HepG2 (cell line): ENCODE measurements at regions not wholly inside any gene's neighbourhood (a gene's known extent, or its start where the extent isn't known, plus 50 kb on each side); places are given as distances from the start of the nearest gene placed in this dataset.

Experiments
- ATAC-seq: fragments of 200-7000 bp; cut with Tn5 transposase; 3 replicates; pipeline ENCODE4 v1.9.1; 2020; ENCODE audit warnings: mild to moderate bottlenecking, moderate library complexity
- BruUV-seq: library from RNA; stranded (reverse); fragments of 400-500 nt; replicated peaks from 2 replicates; lab custom pipeline; 2021; lab: Mats Ljungman, UMichigan
- CTCF ChIA-PET: fragments of 300-600 bp; formaldehyde crosslinking; extraction: SDS; loops from one replicate; lab custom pipeline; 2021; ENCODE audit warnings: low total read pairs, inconsistent platforms, low intra/inter-chr PET ratio; lab: Yijun Ruan, JAX
- POLR2A ChIA-PET: fragments of 350-600 bp; sonication (Branson Sonifier 250); formaldehyde crosslinking; loops from one replicate; lab custom pipeline; 2020; ENCODE audit warnings: antibody characterized with exemption, inconsistent platforms; lab: Yijun Ruan, JAX
- DNase-seq: peaks from one replicate; pipeline ENCODE4 v3.0.0-alpha.2; 2015; ENCODE audit warnings: low spot score
- FAIRE-seq: peaks from 3 replicates; lab custom pipeline; 2011; peaks lifted over from hg19 to GRCh38; lab: Jason Lieb, UNC
- H2AFZ ChIP-seq: one replicate; pipeline ENCODE4 v1.6.1; 2011; ENCODE audit warnings: low read length, inconsistent platforms
- H3K27ac ChIP-seq: fragments of 300-600 bp; 3 replicates; pipeline ENCODE4 v1.8.0; 2011; ENCODE audit warnings: mixed run types, mild to moderate bottlenecking, mixed read lengths, low read length, inconsistent platforms; ENCODE audit not compliant: insufficient read depth; ENCODE audit errors: extremely low read length
- H3K27me3 ChIP-seq, 2 experiments: fragments of 200-600 bp in 1 of 2; 2 replicates in 1 of 2; 3 replicates in 1 of 2; pipeline versions ENCODE4 v1.6.0 to v1.8.0; 2011; ENCODE audit warnings: low read length in 2 of 2, mild to moderate bottlenecking in 2 of 2, moderate library complexity in 2 of 2, inconsistent platforms in 1 of 2; ENCODE audit not compliant: insufficient read depth in 2 of 2, control insufficient read depth in 1 of 2
- H3K36me3 ChIP-seq, 2 experiments: fragments of 200-600 bp in 1 of 2; replicated peaks in 1 of 2; 2 replicates in 1 of 2; 3 replicates in 1 of 2; pipeline versions ENCODE4 v1.5.1 to v1.8.0; 2011; ENCODE audit warnings: low read length in 2 of 2, inconsistent platforms in 1 of 2; ENCODE audit not compliant: insufficient read depth in 2 of 2, control insufficient read depth in 1 of 2
- H3K4me1 ChIP-seq: 2 replicates; pipeline ENCODE4 v1.5.1; 2012; ENCODE audit warnings: low read length, inconsistent platforms; ENCODE audit not compliant: insufficient read depth
- H3K4me2 ChIP-seq: 2 replicates; pipeline ENCODE4 v1.6.0; 2011; ENCODE audit warnings: low read depth, low read length, inconsistent platforms
- H3K4me3 ChIP-seq, 3 experiments: fragments of 200-600 bp in 1 of 3; sonication (generic), shearing (Covaris generic) in 1 of 3; replicated peaks in 1 of 3; 2 replicates each; pipeline ENCODE4 v1.5.1; 2011 to 2016; ENCODE audit warnings: low read length in 3 of 3, inconsistent platforms in 2 of 3, low read depth in 2 of 3, mild to moderate bottlenecking in 2 of 3, control low read depth in 1 of 3, mixed read lengths in 1 of 3; ENCODE audit not compliant: insufficient read depth in 1 of 3
- H3K79me2 ChIP-seq: one replicate; pipeline ENCODE4 v1.6.1; 2011; ENCODE audit warnings: low read length, inconsistent platforms; ENCODE audit not compliant: insufficient read depth
- H3K9ac ChIP-seq: 2 replicates; pipeline ENCODE4 v1.6.0; 2011; ENCODE audit warnings: mild to moderate bottlenecking, low read depth, low read length, inconsistent platforms; ENCODE audit not compliant: insufficient read depth
- H3K9me3 ChIP-seq: 2 replicates; pipeline ENCODE4 v1.5.1; 2012; ENCODE audit warnings: mild to moderate bottlenecking, low read length
- H4K20me1 ChIP-seq: 2 replicates; pipeline ENCODE4 v1.6.0; 2011; ENCODE audit warnings: inconsistent platforms, mild to moderate bottlenecking, low read length, moderate library complexity; ENCODE audit not compliant: insufficient read depth
- ZFP41 ChIP-seq: sonication (generic); formaldehyde crosslinking; IDR thresholded peaks from 2 replicates; pipeline ENCODE4 v1.4.0; 2020; ENCODE audit warnings: mild to moderate bottlenecking, missing genetic modification reagents, borderline replicate concordance
- ZSCAN5A ChIP-seq: sonication (generic); formaldehyde crosslinking; IDR thresholded peaks from 2 replicates; pipeline ENCODE4 v1.8.0; 2022; ENCODE audit warnings: mild to moderate bottlenecking, missing genetic modification reagents, borderline replicate concordance
- WGBS: methylation state at CpG from one replicate; pipeline ENCODE4 v1.1.6; 2017; ENCODE audit warnings: low lambda C conversion rate; 5-methylcytosine and 5-hydroxymethylcytosine counted together
- in situ Hi-C: cut with HindIII; loops from 2 replicates; pipeline ENCODE4 v1.10.0; 2017; ENCODE audit warnings: low pct_unique_long_range_greater_than_20kb; ENCODE audit not compliant: extremely low pct_ligation_motif_present
- intact Hi-C: fragments of 100-400 bp; cut with micrococcal nuclease; formaldehyde crosslinking; loops from one replicate; pipeline ENCODE4 v1.10.0; 2022; ENCODE audit not compliant: unreplicated experiment
- TF ChIP-seq, protein P1 (sequence below): sonication (generic); formaldehyde crosslinking; IDR thresholded peaks from 2 replicates; pipeline ENCODE4 v1.4.0; 2020; ENCODE audit warnings: missing genetic modification reagents, mild to moderate bottlenecking, borderline replicate concordance
- TF ChIP-seq, protein P2 (sequence below): sonication (generic); formaldehyde crosslinking; IDR thresholded peaks from 2 replicates; pipeline ENCODE4 v1.4.0; 2020; ENCODE audit warnings: missing genetic modification reagents

DNA sequence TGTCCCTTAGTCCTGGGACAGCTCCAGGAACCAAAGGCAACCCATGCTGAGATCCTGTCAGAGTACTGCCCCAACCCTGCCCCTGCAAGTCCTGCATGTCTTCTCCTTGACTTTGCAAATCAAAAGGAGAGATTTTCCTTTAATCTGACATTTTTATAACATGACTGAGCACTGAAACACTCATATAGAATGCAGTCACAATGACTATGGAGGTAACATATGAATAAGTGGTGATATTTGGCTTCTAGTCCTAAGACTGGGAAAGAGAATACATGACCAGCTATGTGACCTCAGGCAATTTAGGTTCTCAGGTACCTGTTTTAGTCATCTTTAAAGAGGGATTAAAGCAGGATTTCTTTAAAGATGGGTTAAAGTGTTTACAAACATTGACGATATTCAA lies 941.6 kb upstream of the CDH8 start:
- no peak overlapping the region for H3K9ac ChIP-seq
- in situ Hi-C loops (no loop called here), intact Hi-C loops (no loop called here)
- CTCF ChIA-PET, result no interaction called here
- WGBS, result 0% methylated on average over 1 of the region's 1 CpG
- peaks cover 34% of the 10 kb centered on the region for H3K9me3 ChIP-seq
- no peak for FAIRE-seq
- H3K4me2 ChIP-seq, result no peak overlapping the region
- H3K27me3 ChIP-seq, result no peaks in the 10 kb centered on the region
- H3K36me3 ChIP-seq, result no peaks in the 10 kb centered on the region
- TF ChIP-seq ZSCAN5A (CRISPR knock-in tag), result no peak
- TF ChIP-seq, protein P1, sequence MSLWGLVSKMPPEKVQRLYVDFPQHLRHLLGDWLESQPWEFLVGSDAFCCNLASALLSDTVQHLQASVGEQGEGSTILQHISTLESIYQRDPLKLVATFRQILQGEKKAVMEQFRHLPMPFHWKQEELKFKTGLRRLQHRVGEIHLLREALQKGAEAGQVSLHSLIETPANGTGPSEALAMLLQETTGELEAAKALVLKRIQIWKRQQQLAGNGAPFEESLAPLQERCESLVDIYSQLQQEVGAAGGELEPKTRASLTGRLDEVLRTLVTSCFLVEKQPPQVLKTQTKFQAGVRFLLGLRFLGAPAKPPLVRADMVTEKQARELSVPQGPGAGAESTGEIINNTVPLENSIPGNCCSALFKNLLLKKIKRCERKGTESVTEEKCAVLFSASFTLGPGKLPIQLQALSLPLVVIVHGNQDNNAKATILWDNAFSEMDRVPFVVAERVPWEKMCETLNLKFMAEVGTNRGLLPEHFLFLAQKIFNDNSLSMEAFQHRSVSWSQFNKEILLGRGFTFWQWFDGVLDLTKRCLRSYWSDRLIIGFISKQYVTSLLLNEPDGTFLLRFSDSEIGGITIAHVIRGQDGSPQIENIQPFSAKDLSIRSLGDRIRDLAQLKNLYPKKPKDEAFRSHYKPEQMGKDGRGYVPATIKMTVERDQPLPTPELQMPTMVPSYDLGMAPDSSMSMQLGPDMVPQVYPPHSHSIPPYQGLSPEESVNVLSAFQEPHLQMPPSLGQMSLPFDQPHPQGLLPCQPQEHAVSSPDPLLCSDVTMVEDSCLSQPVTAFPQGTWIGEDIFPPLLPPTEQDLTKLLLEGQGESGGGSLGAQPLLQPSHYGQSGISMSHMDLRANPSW (CRISPR knock-in tag), result no peak
- TF ChIP-seq ZFP41, result no peak
- TF ChIP-seq, protein P2, sequence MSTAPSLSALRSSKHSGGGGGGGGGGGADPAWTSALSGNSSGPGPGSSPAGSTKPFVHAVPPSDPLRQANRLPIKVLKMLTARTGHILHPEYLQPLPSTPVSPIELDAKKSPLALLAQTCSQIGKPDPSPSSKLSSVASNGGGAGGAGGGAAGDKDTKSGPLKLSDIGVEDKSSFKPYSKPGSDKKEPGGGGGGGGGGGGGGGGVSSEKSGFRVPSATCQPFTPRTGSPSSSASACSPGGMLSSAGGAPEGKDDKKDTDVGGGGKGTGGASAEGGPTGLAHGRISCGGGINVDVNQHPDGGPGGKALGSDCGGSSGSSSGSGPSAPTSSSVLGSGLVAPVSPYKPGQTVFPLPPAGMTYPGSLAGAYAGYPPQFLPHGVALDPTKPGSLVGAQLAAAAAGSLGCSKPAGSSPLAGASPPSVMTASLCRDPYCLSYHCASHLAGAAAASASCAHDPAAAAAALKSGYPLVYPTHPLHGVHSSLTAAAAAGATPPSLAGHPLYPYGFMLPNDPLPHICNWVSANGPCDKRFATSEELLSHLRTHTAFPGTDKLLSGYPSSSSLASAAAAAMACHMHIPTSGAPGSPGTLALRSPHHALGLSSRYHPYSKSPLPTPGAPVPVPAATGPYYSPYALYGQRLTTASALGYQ (CRISPR knock-in tag), result no peak
- no peaks in the 10 kb centered on the region for H3K4me1 ChIP-seq
- H4K20me1 ChIP-seq, result no peaks in the 10 kb centered on the region
- H3K79me2 ChIP-seq, result no peaks in the 10 kb centered on the region
- no peak for DNase-seq
- no peak for ATAC-seq
- no peak overlapping the region for H3K27ac ChIP-seq
- no TSS peak for BruUV-seq
- no peak overlapping the region for H2AFZ ChIP-seq
- POLR2A ChIA-PET, result no interaction called here
- H3K4me3 ChIP-seq, result no peak overlapping the region
